Glutamatergic neuron (in vitro differentiated cells): ENCODE measurements at regions not wholly inside any gene's neighbourhood (a gene's known extent, or its start where the extent isn't known, plus 50 kb on each side); places are given as distances from the start of the nearest gene placed in this dataset.

Experiments used
- DNase-seq: peaks from one replicate; pipeline ENCODE4 v3.0.0; 2022
- H3K27ac Mint-ChIP-seq: one replicate; pipeline ENCODE4 v1.8.0; 2020; ENCODE audit warnings: mild to moderate bottlenecking, mixed read lengths, inconsistent platforms; ENCODE audit not compliant: unreplicated experiment
- H3K27me3 Mint-ChIP-seq: one replicate; pipeline ENCODE4 v1.8.0; 2020; ENCODE audit warnings: mild to moderate bottlenecking, moderate library complexity, mixed read lengths, inconsistent platforms; ENCODE audit not compliant: unreplicated experiment
- H3K36me3 Mint-ChIP-seq: one replicate; pipeline ENCODE4 v1.8.0; 2020; ENCODE audit warnings: mild to moderate bottlenecking, mixed read lengths, inconsistent platforms; ENCODE audit not compliant: unreplicated experiment
- H3K4me1 Mint-ChIP-seq: one replicate; pipeline ENCODE4 v1.8.0; 2020; ENCODE audit warnings: mild to moderate bottlenecking, low read depth, mixed read lengths, inconsistent platforms; ENCODE audit not compliant: unreplicated experiment
- H3K4me3 Mint-ChIP-seq: one replicate; pipeline ENCODE4 v1.8.0; 2020; ENCODE audit warnings: mild to moderate bottlenecking, mixed read lengths, inconsistent platforms; ENCODE audit not compliant: unreplicated experiment
- H3K9me3 Mint-ChIP-seq: one replicate; pipeline ENCODE4 v1.8.0; 2020; ENCODE audit warnings: mild to moderate bottlenecking, moderate library complexity, mixed read lengths, inconsistent platforms; ENCODE audit not compliant: unreplicated experiment
- TF ChIP-seq, protein P1 (sequence below): fragments of 200-600 bp; sonication (generic); IDR thresholded peaks from one replicate; pipeline ENCODE4 v1.5.0; 2021; ENCODE audit not compliant: partially characterized antibody, unreplicated experiment

DNA sequence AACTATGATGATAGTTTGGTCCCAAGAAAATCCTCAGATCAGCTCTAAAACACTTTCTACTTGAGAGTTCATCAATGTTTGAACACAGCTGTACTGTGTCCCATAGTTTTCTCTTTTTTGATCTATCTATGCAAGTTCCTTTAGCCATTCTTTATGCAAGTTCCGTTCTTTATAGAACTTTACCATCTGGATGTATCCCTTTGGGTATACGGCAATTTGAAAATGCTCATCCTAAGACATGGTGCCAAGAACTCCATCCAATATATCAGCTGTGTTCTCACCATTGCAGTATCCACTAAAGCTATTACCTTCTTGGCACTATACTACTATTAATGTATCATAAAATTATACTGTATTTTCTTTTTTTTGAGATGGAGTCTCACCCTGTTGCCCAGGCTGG is 276.9 kb downstream of the NOVA1 start:
- Mint-ChIP-seq H3K27me3 (no peaks in the 10 kb centered on the region), H3K27ac (no peak overlapping the region), H3K4me3 (no peak overlapping the region), H3K9me3 (no peaks in the 10 kb centered on the region), H3K4me1 (no peaks in the 10 kb centered on the region), H3K36me3 (no peaks in the 10 kb centered on the region)
- TF ChIP-seq, protein P1, sequence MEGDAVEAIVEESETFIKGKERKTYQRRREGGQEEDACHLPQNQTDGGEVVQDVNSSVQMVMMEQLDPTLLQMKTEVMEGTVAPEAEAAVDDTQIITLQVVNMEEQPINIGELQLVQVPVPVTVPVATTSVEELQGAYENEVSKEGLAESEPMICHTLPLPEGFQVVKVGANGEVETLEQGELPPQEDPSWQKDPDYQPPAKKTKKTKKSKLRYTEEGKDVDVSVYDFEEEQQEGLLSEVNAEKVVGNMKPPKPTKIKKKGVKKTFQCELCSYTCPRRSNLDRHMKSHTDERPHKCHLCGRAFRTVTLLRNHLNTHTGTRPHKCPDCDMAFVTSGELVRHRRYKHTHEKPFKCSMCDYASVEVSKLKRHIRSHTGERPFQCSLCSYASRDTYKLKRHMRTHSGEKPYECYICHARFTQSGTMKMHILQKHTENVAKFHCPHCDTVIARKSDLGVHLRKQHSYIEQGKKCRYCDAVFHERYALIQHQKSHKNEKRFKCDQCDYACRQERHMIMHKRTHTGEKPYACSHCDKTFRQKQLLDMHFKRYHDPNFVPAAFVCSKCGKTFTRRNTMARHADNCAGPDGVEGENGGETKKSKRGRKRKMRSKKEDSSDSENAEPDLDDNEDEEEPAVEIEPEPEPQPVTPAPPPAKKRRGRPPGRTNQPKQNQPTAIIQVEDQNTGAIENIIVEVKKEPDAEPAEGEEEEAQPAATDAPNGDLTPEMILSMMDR, result no peak
- no peak for DNase-seq

DNA sequence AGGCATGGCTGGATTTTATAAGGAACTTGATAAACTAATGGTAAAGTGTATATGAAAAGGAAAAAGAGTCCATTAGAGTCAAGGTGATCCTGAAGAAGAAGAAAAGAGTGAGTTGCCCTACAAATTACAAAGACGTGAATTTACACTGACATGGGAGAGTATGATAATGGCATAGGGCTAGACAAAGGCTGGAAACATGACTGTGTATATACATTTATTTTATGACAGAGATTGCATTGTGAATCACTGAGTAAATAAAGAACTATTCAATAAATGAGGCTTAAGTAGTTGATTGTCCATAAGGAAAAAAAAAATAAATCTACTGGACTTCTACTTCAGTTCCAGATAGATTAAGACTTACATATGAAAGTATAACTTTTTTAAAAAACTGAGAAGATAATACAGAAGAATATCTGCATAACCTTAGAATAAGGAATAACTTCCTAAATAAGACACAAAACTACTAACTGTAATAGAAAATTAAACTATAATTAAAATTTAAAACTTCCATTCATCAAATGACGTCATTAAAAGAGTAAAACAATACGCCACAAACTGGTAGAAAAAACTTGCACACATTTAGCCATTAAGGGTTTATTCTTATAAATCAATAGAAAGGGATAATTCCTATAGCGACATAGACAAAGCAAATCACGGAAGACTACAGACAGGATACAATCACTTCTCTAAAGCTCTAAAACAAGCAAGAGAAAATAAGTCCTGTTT is 278.5 kb downstream of the NOVA1 start:
- TF ChIP-seq, protein P1, result no peak
- H3K36me3 Mint-ChIP-seq, result no peaks in the 10 kb centered on the region
- H3K9me3 Mint-ChIP-seq, result no peaks in the 10 kb centered on the region
- H3K4me1 Mint-ChIP-seq, result no peaks in the 10 kb centered on the region
- H3K4me3 Mint-ChIP-seq, result no peak overlapping the region
- no peak for DNase-seq
- no peaks in the 10 kb centered on the region for H3K27me3 Mint-ChIP-seq
- no peak overlapping the region for H3K27ac Mint-ChIP-seq

DNA sequence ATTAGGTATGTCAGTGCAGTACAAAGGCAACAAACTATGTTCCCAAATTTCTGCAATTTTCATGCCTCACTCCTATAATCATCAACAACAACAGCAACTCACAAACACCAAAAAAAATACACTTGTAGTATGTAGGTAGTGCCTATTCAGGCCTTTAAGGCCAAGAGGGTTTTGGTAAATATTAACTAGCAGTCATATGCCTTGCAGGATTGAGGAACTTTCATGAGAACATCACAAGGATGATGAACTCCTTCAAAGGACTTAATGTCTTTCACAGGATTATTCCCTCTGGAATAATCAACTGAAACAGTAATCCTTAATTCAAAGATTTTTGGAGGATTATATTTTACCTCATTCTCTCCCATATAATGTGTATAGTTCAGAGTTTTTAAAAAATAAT is 293.8 kb downstream of the NOVA1 start:
- TF ChIP-seq, protein P1, result no peak
- Mint-ChIP-seq H3K4me3 (no peak overlapping the region), H3K27ac (no peak overlapping the region), H3K27me3 (no peaks in the 10 kb centered on the region), H3K4me1 (no peaks in the 10 kb centered on the region), H3K36me3 (peaks cover 5% of the 10 kb centered on the region), H3K9me3 (no peaks in the 10 kb centered on the region)
- DNase-seq, result no peak

DNA sequence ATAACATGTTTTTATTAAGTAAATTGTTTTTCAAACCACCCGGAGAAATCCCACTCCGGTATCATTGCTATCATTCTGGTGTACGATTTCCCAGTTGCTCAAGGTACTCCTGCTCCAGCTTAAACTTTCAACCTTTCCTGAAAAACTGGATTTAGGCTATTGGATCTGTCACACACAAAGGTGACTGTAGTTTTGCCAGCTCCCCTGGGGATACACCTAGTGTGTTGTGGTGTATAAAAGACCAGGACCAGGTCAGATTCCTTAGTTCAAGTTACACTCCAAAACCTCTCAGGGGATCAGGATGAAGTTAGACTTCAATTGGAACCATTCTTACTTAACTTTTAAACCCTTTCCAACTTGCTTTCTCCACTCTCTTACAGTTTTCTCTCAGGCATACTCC is 303.9 kb downstream of the NOVA1 start:
- Mint-ChIP-seq H3K4me1 (no peaks in the 10 kb centered on the region), H3K36me3 (no peaks in the 10 kb centered on the region), H3K9me3 (peaks cover 2% of the 10 kb centered on the region), H3K27ac (no peak overlapping the region), H3K4me3 (no peak overlapping the region), H3K27me3 (no peaks in the 10 kb centered on the region)
- DNase-seq, result no peak
- TF ChIP-seq, protein P1, result no peak

DNA sequence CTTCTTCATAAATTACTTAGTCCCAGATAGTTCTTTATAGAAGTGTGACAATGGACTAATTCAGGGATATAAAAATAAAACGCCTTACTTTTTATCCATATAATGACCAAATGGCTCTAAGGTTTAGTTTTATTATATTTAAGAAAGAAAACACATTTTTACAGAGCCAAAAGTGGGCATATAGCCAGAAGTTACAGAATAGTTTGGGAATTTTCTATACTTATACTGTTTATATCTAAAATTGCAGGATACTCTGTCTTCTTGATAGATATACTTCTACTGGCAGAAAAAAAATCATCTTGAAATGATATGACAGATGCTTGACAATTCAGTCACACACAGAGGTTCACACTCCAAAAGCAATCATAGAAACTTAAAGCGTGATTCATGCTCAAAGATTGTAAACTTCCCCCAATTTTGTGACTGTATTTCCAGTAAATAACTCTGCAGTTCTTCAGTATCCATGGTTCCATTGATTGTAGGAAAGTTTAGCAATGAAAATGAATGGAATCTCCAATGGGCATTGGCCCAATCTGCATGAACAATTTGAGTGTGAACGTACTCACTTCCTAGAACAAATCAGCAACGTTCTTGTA is 307.8 kb downstream of the NOVA1 start:
- no peak for DNase-seq
- Mint-ChIP-seq H3K36me3 (no peaks in the 10 kb centered on the region), H3K27ac (no peak overlapping the region), H3K4me1 (no peaks in the 10 kb centered on the region), H3K27me3 (no peaks in the 10 kb centered on the region), H3K9me3 (peaks cover 2% of the 10 kb centered on the region), H3K4me3 (no peak overlapping the region)
- TF ChIP-seq, protein P1, result no peak
